Stimulated activated CD4-positive, alpha-beta T cell treated with anti-CD3 and anti-CD28 coated beads, Interleukin-1b, Interleukin-23, amount 100 ng/mL, for 1 hour (primary cell): ENCODE measurements at regions not wholly inside any gene's neighbourhood (a gene's known extent, or its start where the extent isn't known, plus 50 kb on each side); places are given as distances from the start of the nearest gene placed in this dataset.
"Not testable (repeated sequence)": the region's sequence is repeated elsewhere in the genome, so short reads cannot be mapped to it uniquely, and the experiment has no call there.

Source experiments
- DNase-seq, 2 donors: peaks; one replicate each; pipeline ENCODE4 v3.0.0-alpha.2; 2020; ENCODE audit warnings: low read depth in 2 of 2

DNA sequence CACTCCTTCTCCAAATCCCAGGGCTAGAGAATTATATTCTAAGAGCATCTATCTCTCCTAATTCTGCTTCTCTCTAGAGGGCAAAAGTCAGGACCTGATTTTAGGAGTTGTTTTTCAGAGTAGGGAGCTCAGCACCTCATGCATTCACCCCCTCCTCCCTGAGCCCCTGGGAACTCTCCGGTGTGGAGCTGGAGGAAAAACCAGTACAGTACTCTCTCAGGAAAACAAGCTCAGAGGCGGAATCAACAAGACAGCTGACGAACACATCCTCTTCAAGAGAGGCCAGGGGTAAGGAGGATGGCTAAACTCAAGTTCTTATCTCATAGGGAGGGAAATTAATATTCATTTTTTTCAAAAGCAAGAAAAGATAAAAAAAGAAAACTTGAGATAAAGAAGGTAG, 120.1 kb upstream of the CDYL start:
- DNase-seq = no peak

DNA sequence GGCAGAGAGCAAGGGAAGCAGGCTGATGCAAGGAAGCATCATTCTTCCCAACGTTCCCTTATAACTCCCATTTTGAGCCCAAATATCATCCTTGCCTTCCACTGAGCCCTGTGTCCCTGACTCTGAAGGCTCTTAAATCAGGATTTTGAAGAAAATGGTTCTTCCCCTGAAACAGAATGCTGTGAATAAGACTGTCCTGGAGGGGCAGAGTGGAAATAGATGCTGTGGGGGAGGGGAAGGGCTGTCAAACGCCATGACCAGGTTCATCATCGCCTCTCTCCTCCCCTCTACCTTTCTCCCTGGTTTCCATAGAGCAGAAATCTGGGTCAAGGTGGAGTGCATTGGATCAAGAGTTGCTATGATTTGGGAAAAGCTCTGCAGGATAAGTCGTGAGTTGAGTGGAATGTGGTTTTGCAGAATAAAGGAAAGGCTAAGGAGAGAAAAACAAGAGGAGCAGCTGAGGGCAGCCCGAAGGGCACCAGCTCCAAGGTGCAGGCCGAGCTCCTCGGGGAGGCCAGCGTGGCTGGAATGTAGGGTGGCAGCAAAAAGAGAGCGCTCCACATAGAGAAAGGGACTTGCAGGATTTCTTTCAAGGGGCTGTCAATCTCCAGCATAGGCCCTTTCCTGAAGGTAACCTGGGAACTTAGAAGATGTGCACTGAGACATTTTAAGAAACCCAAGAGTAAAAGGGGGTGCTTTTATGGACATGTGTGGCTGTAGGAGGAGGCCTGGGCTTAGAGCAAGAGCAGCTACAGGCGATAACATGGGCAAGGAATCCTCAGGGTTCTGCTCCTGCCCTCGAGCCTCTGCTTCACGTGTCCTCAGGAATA, 120.8 kb upstream of the CDYL start:
- DNase-seq = no peak

DNA sequence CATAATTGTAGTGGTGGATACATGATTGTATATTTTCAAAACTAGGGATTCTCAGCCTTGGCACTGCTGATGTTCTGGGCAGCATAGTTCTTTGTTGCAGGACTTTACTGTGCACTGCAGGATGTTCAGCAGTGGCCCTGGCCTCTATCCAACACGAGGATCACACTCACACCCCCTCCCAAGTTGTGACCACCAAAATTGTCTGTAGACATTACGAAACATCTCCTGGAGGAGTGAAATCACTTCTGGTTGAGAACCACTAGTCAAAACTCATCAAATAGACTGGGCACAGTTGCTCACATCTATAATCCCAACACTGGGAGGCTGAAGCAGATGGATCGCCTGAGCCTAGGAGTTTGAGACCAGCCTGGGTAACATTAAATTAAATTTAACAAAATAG, 123.1 kb upstream of the CDYL start:
- no peak for DNase-seq

DNA sequence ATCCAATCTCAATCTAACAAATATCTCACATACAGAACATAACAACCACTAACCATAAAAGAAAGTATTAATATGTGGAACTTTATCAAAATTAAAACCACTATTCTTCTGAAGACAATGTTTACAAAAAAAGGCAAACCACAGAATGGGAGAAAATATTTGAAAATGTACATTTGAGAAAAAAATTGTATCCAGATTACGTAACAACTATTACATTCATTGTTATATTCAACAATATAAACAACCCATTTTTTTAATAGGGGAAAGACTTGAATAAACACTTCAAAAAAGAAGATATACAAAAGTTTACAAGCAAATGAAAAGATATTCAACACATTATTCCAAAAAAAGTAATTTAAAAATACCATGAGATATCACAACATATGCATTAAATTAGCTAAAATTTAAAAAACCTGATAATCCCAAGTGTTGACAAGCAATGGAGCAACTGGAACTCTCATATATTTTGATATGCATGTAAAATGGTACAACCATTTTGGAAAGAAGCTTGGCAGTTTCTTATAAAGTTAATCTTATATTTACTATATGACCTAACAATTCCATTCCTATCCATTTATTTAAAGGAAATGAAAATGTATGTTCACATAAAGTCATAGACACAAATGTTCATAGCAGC, 124.3 kb upstream of the CDYL start:
- DNase-seq = no peak

DNA sequence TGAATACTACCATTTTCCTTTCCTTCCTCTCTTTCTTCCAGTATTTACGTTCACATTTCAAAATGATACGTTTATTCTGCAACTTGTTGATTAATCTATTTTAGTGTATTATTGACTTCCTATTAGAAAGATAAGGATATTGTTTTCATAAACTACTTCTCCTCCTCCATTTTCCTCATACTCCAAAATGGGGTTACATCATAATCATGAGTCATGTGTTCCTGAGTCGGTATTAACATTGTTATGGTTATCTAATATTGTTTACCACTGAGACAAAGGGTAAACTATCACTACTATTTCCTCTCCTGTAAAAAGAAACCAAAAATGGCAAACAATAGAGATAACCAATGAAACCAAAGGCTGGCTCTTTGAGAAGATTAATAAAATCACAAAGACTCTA, 126.5 kb upstream of the CDYL start:
- no peak for DNase-seq

DNA sequence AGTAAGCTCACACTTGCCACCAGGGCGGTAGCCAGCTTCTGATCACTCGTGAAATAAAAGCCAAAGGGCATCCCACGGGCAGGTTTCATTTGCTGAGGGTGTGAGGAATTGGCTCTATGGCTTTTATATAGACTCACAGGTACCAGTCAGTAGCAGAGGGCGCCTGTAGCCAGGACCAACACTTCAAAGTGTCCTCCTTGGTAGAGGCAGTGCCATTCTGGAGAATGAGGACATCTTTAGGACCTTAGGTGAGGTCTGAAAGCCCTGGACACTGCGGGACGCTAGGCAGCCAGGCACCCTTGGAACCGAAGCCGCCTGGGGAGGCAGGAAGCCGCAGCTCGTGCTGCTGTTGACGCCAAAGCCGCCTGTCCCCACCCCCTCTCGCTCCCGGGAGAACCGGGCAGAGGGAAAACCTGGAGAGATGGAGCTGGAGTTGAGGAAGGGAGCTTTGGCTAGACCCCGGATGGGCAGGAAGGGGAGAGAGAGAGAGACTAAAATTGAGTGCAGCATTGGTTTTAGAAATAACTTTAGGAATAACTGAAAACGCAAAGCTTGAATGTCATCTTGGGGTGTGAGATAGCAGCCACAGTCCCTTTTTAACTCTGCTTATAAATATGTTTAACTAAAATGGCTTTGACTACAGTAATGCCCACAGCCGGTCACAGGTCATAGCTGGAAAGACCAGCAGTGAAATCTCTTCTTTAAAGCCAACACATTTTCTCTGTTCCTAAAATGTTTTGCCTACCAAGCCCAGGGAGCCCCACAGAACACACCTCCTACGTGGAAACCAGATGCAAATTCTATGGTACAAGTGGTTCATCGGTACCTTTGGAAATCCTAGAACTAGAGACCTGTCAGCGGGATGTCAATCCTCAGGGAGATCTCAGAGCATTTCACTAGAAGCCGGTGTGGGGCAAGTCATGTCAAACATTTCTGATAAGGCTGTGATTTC, 128.5 kb upstream of the CDYL start:
- DNase-seq = no peak

- DNase-seq = no peak
Measured at GRCh38 chr6:4645713-4646360, 130.4 kb upstream of the CDYL start.

- DNase-seq = no peak
Measured at GRCh38 chr6:4644996-4645395, 131.2 kb upstream of the CDYL start.

GRCh38 chr6:4641461-4641860, 134.7 kb upstream of the CDYL start:
- no peak for DNase-seq

DNA sequence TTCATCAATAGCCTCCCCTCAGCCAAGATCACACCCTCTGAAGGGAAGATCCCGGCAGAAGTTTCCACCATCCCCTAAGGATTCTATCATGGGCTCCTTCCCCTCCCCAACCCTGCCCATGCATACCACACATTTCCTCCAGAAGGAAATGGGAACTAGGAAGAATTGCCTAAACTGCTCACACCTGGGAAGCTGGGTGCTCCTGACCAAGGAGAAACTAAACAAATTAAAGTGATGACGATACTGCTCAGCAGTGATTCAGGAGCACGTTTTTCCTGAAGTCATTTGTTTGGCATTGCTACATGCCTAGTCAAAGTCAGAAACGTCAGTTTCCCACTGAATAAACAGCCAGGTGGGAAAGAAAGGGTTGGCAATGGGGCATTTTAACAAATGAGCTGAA, 136.1 kb upstream of the CDYL start:
- no peak for DNase-seq

DNA sequence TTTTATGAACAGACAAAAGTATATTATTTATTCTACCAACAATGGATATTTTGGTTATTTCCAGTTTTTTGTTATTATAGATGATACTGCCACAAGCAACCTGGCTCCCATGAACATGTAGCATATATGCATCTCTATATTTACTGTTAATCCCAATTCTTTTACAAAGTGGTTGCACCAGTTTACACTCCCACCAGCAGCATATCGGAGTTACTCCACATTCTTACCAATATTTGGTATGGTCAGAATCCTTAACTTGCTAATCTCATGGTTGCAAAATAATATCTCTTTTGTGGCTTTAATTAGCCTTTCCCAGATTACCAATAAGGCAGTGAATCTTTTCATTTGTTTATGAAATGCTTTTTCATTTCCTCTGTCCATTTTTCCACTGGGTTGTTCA, 137.6 kb upstream of the CDYL start:
- no peak for DNase-seq

DNA sequence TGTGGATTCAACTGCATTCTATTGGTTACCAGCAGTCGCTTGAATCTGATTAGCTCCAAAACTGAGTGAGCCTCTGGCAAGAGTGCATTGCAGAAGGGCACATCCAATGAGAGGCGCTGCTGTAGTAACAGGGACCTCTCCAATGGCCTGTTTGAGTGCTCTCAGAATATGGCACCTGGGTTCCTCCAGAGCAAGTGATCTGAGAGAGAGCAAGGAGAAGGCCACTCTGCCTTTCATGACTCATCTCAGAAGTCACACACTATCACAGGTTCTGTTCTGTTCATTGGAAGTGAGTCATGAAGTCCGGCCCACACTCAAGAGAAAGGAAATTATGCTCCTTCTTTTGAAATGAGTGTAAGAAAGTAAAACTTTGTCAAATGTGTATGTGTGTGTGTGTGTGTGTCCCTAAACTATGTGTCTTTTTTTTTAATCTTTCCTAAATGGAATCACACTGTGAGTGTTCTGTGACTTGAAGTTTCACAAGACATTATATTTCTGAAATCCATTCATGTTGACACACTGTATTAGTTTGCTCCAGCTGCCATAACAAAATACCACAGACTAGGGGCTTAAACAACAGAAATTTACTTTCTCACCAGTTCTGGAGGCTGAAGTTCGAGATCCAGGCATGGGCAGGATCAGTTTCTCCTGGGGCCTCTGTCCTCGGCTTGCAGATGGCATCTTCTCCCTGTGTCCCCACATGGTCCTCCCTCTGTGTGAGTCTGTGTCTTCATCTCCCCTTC, 138.3 kb upstream of the CDYL start:
- DNase-seq = no peak

- DNase-seq = no peak
Measured at GRCh38 chr6:4636881-4637224, 139.4 kb upstream of the CDYL start.

GRCh38 chr6:4636191-4636880, 139.9 kb upstream of the CDYL start:
- DNase-seq = no peak

DNA sequence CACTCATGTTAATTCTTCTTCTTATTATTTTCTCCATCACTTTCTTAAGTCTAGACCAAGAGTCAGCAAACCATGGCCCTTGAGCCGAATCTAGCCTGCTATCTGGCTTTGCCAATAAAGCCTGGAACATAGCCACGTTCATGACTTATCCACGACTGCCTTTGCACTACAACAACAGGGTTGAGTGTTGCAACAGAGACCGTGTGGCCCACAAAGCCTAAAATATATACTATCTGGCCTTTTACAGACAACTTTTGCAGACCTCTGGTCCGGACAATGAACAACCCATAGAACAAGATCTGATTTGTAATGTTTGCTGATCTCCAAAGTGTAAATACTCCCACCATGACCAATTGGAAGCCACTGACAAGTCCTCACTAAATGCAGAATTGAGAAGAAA, 140.5 kb upstream of the CDYL start:
- DNase-seq = no peak

DNA sequence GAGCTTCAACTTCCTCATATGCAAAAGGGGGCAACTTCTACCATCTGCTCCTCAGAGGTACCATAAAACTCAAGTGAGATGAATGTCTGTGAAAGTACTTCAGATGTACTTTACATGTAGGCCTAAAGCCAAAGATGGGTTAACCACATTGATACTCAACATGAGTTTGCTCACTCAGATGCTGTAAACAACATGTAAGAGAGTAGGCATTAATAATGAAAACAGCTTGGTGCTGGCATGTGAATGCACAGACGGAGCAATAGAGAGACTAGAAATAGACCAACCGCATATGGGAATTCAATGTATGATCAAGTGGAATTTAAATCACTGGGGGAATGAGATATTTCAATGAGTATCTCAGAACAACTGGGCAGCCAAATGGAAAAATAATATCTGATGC, 143.8 kb upstream of the CDYL start:
- DNase-seq = no peak

DNA sequence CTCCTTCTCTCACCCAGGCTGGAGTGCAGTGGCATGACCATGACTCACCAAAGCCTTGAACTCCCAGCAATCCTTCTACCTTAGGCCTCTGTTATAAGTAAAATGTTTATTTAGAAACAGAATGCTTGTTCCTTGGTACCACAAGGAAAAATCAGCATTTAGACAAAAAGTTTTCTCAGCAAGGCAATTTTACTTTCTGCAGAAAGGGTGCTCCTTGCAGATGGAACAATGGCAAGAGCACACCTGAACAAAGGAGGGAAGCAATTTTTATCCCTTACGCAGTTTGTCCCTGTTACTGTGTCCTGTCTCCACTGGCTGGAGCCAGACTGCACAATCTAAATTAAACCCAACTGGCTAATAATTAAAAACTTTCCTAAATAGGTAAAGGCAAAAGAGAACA, 146.4 kb upstream of the CDYL start:
- not testable (repeated sequence) for DNase-seq

GRCh38 chr6:4625557-4625956, 150.6 kb upstream of the CDYL start:
- no peak for DNase-seq

- no peak for DNase-seq
Measured at GRCh38 chr6:4624726-4625125, 151.5 kb upstream of the CDYL start.

GRCh38 chr6:4620284-4621151, 155.7 kb upstream of the CDYL start:
- no peak for DNase-seq
